CD4-positive, alpha-beta T cell (primary cell): ENCODE measurements at regions not wholly inside any gene's neighbourhood (a gene's known extent, or its start where the extent isn't known, plus 50 kb on each side); places are given as distances from the start of the nearest gene placed in this dataset.

Experiments used
- ATAC-seq: fragments of 200-7000 bp; cut with Tn5 transposase; one replicate; pipeline ENCODE4 v1.10.0; 2022; ENCODE audit warnings: mild to moderate bottlenecking; ENCODE audit not compliant: poor library complexity
- CTCF ChIA-PET: fragments of 350-600 bp; sonication (Branson Sonifier 250); formaldehyde crosslinking; loops from one replicate; lab custom pipeline; 2021; ENCODE audit warnings: antibody characterized with exemption, inconsistent platforms; lab: Charles Lee
- POLR2A ChIA-PET: fragments of 350-600 bp; sonication (Branson Sonifier 250); formaldehyde crosslinking; loops from one replicate; lab custom pipeline; 2021; ENCODE audit warnings: antibody characterized with exemption, inconsistent platforms; lab: Charles Lee
- DNase-seq, 14 experiments: peaks; one replicate each; pipeline ENCODE4 v3.0.0-alpha.2; 2013 to 2020; ENCODE audit warnings: mixed read lengths in 2 of 14
- H3K27ac ChIP-seq, 2 donors: one replicate each; pipeline versions ENCODE4 v1.5.1 to v1.7.0; 2013; ENCODE audit warnings: low read length in 2 of 2, low read depth in 1 of 2, mild to moderate bottlenecking in 1 of 2
- H3K27me3 ChIP-seq, 2 experiments: 1 replicate in 1 of 2; 2 replicates in 1 of 2; pipeline versions ENCODE4 v1.6.1 to v1.7.0; 2013; ENCODE audit warnings: low read length in 2 of 2, control low read depth in 1 of 2, mild to moderate bottlenecking in 1 of 2, moderate library complexity in 1 of 2; ENCODE audit not compliant: insufficient read depth in 2 of 2, control insufficient read depth in 1 of 2
- H3K36me3 ChIP-seq: one replicate; pipeline ENCODE4 v1.6.1; 2013; ENCODE audit warnings: low read length, control low read depth; ENCODE audit not compliant: insufficient read depth
- H3K4me1 ChIP-seq: one replicate; pipeline ENCODE4 v1.6.1; 2013; ENCODE audit warnings: low read length, control low read depth; ENCODE audit not compliant: insufficient read depth
- H3K4me3 ChIP-seq: one replicate; pipeline ENCODE4 v1.5.1; 2013; ENCODE audit warnings: mild to moderate bottlenecking, low read length, moderate library complexity
- H3K9me3 ChIP-seq, 2 experiments: 1 replicate in 1 of 2; 2 replicates in 1 of 2; pipeline versions ENCODE4 v1.6.1 to v1.7.0; 2013; ENCODE audit warnings: low read length in 2 of 2, mild to moderate bottlenecking in 2 of 2, control low read depth in 1 of 2, moderate library complexity in 1 of 2; ENCODE audit not compliant: control insufficient read depth in 1 of 2, insufficient read depth in 1 of 2
- H3K27ac Mint-ChIP-seq: one replicate; pipeline ENCODE4 v1.8.0; 2020; ENCODE audit warnings: mixed read lengths
- H3K27me3 Mint-ChIP-seq: one replicate; pipeline ENCODE4 v1.8.0; 2021; ENCODE audit warnings: mixed read lengths
- H3K36me3 Mint-ChIP-seq: one replicate; pipeline ENCODE4 v1.8.0; 2021; ENCODE audit warnings: low read depth, mixed read lengths
- H3K4me1 Mint-ChIP-seq: one replicate; pipeline ENCODE4 v1.8.0; 2021; ENCODE audit warnings: low read depth, mixed read lengths
- H3K4me3 Mint-ChIP-seq: one replicate; pipeline ENCODE4 v1.8.0; 2020; ENCODE audit warnings: mild to moderate bottlenecking, mixed read lengths
- H3K9me3 Mint-ChIP-seq: one replicate; pipeline ENCODE4 v1.8.0; 2020; ENCODE audit warnings: mixed read lengths
- CTCF ChIP-seq: fragments of 200-600 bp; IDR thresholded peaks from one replicate; pipeline ENCODE4 v1.8.0; 2022; ENCODE audit warnings: antibody characterized with exemption, mild to moderate bottlenecking
- intact Hi-C, 2 experiments: fragments of 100-400 bp; cut with DNase I in 1 of 2; cut with micrococcal nuclease in 1 of 2; formaldehyde crosslinking; loops; one replicate each; pipeline versions ENCODE4 v1.15.1 to v1.9.0; 2023 to 2025; cut with DNase I, micrococcal nuclease

- Histone ChIP-seq H3K4me1 (no peaks in the 10 kb centered on the region), H3K9me3 (no peaks in the 10 kb centered on the region), H3K36me3 (no peaks in the 10 kb centered on the region), H3K4me3 (no peak overlapping the region), H3K27ac (no peak overlapping the region), H3K27me3 (no peaks in the 10 kb centered on the region)
- POLR2A ChIA-PET, result no interaction called here
- Mint-ChIP-seq H3K4me1 (no peaks in the 10 kb centered on the region), H3K27ac (no peak overlapping the region), H3K36me3 (no peaks in the 10 kb centered on the region), H3K4me3 (no peak overlapping the region), H3K27me3 (no peaks in the 10 kb centered on the region), H3K9me3 (no peaks in the 10 kb centered on the region)
- CTCF ChIA-PET, result no interaction called here
- no peak for DNase-seq
- intact Hi-C loops, result no loop called here
- TF ChIP-seq CTCF, result no peak
- no peak for ATAC-seq
Measured at GRCh38 chr15:35818846-35819245, 272.9 kb upstream of the DPH6 start.

- Histone ChIP-seq H3K4me1 (no peaks in the 10 kb centered on the region), H3K9me3 (no peaks in the 10 kb centered on the region), H3K27me3 (no peaks in the 10 kb centered on the region), H3K27ac (no peak overlapping the region), H3K4me3 (no peak overlapping the region), H3K36me3 (no peaks in the 10 kb centered on the region)
- ChIA-PET CTCF (no interaction called here), POLR2A (no interaction called here)
- no peak overlapping the region for H3K27ac Mint-ChIP-seq
- no peaks in the 10 kb centered on the region for H3K4me1 Mint-ChIP-seq
- intact Hi-C loops, result no loop called here
- no peak for ATAC-seq
- no peaks in the 10 kb centered on the region for H3K9me3 Mint-ChIP-seq
- no peaks in the 10 kb centered on the region for H3K36me3 Mint-ChIP-seq
- no peak for DNase-seq
- no peaks in the 10 kb centered on the region for H3K27me3 Mint-ChIP-seq
- H3K4me3 Mint-ChIP-seq, result no peak overlapping the region
- TF ChIP-seq CTCF, result no peak
Measured at GRCh38 chr15:35822153-35822552, 276.2 kb upstream of the DPH6 start.

- ATAC-seq (no peak), DNase-seq (no peak)
- Mint-ChIP-seq H3K27ac (no peak overlapping the region), H3K4me1 (no peaks in the 10 kb centered on the region), H3K36me3 (no peaks in the 10 kb centered on the region), H3K9me3 (peaks cover 3% of the 10 kb centered on the region), H3K4me3 (no peak overlapping the region), H3K27me3 (no peaks in the 10 kb centered on the region)
- Histone ChIP-seq H3K4me1 (no peaks in the 10 kb centered on the region), H3K4me3 (no peak overlapping the region), H3K36me3 (no peaks in the 10 kb centered on the region), H3K9me3 (peaks cover 0 to 4% of the 10 kb centered on the region in 2 experiments), H3K27me3 (no peaks in the 10 kb centered on the region), H3K27ac (no peak overlapping the region)
- intact Hi-C loops, result no loop called here
- ChIA-PET POLR2A (no interaction called here), CTCF (no interaction called here)
- TF ChIP-seq CTCF, result no peak
Measured at GRCh38 chr15:35827141-35827540, 281.2 kb upstream of the DPH6 start.
